GM18519 (cell line): ENCODE measurements at regions not wholly inside any gene's neighbourhood (a gene's known extent, or its start where the extent isn't known, plus 50 kb on each side); places are given as distances from the start of the nearest gene placed in this dataset.
"Not testable (repeated sequence)": the region's sequence is repeated elsewhere in the genome, so short reads cannot be mapped to it uniquely, and the experiment has no call there.

Source experiments
- ATAC-seq: cut with Tn5 transposase; IDR thresholded peaks from one replicate; pipeline ENCODE4 v1.9.1; 2021; ENCODE audit warnings: mild to moderate bottlenecking, moderate library complexity; ENCODE audit not compliant: unreplicated experiment, low FRiP score

DNA sequence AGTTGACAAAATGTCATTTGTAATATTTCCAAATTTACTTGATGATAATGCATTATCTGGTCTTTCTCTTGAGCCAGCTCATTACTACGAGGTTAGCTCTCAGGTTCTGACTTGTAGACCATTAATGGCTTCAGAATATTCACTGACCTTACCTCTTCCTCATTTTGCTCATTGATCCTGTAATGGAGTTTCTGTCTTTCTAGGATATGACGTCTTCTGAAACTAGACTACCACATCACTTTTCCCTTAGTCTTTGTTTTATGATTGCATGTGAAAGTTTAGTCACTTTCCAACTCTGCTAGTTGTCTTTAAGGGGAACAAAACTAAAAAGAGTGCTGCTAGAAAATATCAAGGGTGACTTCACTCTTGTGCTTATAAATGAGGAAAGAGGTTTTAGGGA lies 697.6 kb downstream of the JRKL start:
- no peak for ATAC-seq

DNA sequence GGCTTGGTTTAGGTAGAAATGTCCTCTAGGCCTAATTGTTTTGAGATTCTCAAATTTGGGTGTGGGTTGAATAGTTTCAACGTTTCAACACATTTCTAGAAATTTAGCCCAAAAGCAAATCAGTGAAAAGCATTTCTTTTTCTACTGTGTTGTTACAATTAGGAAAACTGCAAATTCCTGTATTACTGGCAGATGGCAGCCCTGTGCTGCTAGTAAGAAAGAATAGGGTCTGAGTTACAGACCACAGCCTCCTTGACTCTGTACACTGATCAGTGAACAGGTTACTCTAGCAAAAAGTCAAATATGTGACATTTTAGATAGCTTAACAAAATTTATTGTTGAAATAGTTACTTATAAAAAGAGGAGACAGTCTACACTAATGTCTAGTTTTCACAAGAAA lies 703.0 kb downstream of the JRKL start:
- no peak for ATAC-seq

DNA sequence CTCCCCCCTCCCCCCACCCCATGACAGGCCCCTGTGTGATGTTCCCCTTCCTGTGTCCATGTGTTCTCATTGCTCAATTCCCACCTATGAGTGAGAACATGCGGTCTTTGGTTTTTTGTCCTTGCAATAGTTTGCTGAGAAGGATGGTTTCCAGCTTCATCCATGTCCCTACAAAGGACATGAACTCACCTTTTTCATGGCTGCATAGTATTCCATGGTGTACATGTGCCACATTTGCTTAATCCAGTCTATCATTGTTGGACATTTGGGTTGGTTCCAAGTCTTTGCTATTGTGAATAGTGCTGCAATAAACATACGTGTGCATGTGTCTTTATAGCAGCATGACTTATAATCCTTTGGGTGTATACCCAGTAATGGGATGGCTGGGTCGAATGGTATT lies 712.4 kb downstream of the JRKL start:
- ATAC-seq: not testable (repeated sequence)

DNA sequence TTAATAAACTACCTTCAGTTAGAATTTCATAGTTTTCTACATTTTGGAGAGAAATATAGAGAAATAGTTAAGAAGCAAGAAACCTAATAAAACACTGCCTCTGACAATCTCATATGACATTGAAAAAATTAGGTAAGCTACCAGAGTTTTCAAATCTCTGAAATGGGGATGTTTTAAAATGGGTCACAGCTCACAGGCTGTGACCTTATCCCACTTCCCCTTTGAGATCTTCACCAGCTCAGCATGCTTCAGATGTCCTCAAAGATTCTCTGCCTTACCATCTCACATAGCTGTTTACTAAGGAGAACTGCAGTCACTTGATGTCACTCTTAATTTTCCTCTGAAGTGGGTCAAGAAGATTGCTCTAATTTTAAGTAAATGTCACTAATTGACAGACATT lies 717.8 kb downstream of the JRKL start:
- no peak for ATAC-seq

DNA sequence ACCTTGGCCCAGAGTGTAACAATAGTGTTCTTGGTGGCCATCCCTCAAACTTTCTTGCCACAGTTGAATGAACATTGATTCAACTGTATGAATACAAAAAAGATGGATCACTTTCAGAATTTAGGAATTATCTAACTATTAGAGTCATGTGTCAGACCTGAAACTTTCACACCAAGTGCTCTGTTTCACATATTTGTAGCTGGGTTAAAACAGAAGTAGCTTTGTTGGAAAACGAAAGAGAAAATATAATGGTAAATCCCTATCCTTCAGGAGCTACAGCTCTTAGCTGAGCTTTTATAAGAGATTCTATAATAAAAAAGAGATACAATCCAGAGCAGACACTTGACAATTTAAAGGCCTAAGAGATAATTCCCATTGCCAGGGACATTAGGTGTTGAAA lies 719.3 kb downstream of the JRKL start:
- no peak for ATAC-seq

DNA sequence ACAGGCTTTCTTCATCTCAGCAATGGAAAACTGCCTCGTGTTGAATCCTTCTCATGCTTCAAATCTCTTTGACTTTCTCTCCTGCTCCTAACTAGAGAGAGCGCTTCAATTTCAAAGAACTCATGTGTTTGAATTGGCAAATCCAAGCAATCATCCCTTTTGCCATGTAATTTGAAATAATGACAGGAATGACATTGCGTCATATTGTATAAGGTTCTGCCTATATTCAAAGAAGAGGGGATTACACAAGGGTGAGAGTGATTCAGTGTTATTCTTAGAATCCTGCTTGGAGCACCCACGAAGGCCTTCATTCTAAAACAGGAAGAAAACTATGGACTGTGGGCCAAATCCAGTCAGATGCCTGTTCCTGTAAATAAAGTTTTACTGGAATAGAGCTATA lies 720.6 kb downstream of the JRKL start:
- no peak for ATAC-seq

DNA sequence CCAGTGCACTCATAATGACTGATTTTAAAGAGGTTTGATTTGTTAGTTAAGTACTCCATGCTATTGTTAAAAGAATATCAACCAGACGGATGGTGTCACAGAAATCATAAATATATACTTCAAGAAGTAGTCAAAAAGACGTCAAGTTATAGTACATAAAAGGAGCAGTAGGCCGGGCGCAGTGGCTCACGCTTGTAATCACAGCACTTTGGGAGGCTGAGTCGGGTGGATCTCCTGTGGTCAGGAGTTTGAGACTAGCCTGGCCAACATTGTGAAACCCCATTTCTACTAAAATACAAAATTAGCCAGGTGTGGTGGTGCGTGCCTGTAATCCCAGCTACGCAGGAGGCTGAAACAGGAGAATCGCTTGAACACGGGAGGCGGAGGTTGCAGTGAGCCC lies 721.7 kb downstream of the JRKL start:
- no peak for ATAC-seq

DNA sequence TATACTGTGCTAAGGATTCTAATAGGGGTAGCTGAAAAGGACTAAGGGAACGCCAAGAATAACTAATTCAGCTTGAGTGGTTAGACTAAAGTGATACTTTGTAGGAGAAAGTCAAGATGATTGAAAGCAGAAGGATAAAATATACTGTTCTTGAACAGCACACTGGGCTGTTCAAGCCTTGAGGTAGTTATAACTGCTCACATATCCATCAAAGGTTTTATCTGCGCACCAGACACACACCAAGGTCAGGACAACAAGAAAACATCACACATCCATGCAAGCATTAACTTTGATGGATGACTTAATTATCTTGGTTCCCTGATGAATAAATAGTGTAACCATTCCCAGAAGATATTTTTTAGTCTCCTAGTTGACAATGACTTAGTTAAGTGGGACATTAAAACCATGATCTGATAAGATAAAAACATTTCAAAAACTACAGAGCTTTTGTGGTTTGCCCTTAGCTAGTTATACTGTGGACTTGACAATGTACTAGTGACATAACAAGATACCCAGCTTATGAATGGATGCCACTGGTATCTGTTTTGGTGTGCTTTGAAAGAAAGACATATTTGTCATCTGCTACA lies 728.9 kb downstream of the JRKL start:
- no peak for ATAC-seq

DNA sequence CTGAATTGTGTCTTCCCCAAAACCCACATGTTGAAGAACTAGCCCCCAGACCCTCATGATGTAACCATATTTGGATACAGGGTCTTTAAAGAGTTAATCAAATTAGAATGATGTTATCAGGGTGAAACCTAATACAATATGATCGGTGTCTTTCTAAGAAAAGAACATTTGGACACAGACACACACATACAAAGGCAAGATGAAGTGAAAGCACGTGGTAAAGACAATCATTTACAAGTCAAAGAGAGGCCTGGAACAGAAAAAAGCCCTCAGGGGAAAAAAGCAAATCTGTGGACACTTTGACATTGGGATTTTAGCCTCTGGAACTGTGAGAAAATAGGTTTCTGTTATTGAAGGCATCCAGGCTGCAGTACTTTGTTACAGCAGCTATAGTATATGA lies 733.4 kb downstream of the JRKL start:
- no peak for ATAC-seq

DNA sequence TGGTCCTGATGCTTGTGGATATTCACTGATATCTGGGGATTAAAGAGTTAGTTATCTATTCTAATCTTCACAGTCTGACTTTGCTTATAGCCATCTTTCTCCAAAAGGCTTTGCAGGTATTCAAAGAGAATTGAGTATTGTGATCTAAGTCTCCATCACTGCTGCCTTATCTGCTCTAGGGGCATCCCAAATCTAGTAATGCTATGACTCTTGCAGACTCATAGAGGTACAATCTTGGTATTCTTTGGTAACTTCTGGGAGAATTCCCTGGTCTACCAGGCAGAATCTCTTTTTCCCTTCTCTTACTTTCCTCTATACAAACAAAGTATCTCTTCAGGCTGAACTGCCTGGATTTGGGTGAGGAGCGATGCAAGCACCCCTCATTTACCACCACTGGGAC lies 746.3 kb downstream of the JRKL start:
- no peak for ATAC-seq

DNA sequence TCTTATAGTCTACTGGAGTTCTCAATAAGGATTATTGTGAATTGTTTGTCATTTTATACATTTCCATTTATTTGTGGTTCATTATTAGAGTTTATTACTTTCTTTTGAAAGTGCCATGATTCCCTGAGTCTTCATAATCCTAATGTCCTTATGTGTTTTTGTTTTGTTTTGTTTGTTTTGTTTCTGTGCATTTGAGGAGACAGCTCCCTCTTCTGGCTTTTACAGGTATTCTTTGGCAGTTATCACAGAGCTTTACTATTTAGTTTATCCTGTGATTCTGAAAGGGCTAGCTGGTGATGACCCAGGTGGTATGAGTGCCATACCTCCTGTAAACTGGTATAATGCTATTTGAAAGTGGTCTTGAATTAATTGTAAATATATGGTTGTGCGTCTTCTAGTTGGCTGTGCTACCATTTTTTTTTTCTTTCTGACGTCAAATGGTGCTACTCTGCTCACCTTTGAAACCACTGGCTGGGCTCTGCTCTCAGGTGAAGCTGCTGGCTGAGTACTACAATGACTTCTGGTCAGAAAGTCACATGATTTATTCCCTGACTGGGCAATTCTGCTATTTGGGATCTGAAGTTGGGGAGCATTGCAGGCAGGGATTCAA lies 751.2 kb downstream of the JRKL start:
- no peak for ATAC-seq

DNA sequence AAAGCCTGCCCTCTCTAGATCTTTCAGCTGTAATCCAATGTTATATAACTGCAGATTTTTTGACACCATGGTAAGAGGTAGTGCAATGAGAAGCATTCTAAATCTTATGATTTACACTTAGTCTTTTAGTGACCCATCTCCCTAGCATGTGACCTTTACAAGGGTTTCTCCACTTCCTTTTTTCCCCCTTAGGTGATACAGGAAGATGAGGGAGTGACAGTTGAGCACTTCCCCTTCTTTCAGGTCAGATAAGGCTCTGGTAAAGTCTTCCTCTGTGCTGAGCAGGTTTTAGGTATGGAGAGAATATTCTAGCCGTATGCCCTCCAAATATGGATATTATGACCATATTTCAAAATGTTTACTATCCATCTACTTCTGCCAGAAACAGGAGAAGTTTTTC lies 753.6 kb downstream of the JRKL start:
- ATAC-seq: no peak

DNA sequence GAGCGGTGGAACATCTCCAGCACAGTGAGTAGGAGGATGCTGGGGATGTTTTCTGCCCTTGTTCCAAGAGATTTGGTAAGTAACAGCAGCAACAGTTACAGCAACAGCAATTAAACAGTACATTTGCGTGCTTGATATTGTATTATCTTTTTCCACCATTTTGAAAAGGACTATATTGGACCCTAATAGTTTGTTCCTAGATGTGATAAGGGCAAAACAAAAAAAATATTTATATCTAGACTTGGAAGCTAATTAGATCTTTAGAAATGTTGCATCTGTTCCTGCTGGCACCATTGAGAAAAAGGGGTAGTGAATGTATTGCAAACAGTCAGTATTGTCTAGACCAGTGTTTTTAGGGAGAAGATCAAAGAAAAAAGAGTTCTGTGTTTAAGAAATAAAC lies 759.9 kb downstream of the JRKL start:
- ATAC-seq: no peak

DNA sequence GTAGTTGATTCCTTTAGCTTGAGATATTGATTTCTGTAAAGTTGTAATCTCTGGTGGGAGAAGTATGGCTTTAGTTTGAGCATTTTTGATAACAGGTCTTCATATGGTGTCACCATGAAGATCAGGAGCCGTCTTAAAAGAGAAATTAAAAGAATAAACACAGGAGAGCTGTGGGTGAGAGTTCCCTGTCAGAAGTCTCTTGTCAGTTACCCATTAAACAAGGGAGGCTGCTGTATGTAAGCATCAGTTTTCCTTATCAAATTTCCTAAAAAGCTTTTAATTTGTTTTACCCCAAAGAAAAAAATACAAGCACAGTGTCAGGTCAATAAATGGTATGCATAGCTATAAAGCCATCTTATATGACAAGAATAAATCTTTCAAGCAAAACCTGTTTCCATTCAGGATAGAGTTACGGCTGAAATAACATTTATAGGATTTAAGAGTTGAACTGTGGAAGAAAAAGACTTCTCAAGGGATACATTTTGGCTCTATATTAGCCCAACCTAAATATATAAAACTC lies 767.5 kb downstream of the JRKL start:
- no peak for ATAC-seq

DNA sequence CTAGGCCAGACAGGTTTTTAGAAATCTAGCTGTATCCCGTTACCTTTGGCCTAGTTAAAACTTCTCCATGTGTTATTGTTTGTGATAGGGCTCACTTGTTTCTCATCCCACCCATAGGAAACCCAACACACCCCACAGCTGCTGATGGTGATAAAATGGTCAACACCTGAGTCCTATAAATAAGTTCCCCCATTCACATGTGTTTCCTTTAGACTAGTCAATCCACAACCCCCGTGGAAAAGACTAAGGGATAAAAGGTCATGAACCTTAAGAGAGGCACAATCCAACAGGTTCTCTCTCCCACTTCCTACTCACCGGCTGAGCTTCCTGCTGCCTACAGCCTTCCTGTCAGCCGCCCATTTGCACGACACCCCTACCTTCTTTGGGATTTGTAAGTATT lies 768.4 kb downstream of the JRKL start:
- no peak for ATAC-seq

DNA sequence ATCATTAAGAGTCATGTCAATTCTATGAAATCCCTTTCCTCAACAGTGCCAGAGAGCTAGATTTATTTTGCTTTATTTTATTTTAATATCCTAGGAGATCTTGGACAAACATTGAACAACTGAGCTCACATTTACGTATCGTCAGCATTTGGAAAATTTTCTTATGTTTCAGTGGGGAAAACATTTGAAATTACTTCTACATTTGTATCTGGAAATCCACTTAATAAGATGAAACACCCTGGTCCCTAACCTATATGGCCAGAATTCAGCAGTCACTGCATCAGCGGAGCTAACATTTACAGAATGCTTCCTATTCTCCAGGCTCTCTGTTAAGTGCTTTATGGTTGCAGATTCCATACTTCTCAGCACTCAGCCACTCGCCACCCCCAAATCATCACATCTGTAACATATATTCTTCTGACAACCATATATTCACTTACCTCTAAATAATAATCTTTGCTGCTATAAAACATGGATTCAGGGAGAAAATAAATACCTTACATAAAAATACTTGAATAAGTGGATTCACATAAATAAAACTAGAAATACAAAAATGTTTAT lies 773.9 kb downstream of the JRKL start:
- ATAC-seq: no peak

DNA sequence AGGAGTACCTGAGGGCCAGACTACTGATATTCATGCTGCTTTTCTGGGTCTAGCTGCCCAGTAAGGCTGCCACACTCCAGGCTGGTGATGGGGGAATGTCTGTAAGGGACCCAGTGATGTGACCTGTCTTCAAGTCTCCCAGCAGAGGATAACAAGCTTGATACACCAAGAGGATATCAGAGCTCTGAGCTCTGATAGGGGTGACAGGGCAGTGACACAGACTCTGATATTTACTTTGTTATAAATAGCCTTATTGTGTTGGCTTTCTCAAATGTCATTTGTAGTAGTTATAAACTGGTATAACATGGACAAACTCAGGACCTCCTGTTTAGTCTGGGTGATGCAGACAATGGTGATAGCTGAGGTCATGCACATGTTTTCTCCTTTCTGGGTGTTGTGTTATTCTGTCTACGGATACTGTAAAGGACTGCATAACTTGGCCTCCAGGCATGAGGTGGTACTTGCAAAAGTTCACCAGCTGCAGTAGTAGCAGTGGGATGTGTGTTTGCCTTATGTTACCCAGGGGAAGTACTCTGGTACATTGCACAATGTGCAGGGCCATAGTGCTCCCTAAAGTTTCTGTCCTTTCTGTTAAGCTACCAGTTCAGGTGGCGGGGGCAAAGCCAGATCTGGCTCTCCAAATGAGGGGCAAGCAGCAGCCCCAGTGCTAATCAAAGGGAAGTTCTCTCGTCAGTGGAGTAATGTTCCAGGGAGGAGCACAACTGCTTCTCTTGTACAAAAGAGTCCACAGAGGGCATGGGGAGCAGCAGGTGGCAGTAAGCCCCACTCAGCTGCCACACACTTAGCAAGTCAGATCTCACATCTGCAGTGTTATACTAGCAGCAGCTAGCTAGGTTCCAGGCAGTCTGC lies 812.2 kb downstream of the JRKL start:
- ATAC-seq: no peak

DNA sequence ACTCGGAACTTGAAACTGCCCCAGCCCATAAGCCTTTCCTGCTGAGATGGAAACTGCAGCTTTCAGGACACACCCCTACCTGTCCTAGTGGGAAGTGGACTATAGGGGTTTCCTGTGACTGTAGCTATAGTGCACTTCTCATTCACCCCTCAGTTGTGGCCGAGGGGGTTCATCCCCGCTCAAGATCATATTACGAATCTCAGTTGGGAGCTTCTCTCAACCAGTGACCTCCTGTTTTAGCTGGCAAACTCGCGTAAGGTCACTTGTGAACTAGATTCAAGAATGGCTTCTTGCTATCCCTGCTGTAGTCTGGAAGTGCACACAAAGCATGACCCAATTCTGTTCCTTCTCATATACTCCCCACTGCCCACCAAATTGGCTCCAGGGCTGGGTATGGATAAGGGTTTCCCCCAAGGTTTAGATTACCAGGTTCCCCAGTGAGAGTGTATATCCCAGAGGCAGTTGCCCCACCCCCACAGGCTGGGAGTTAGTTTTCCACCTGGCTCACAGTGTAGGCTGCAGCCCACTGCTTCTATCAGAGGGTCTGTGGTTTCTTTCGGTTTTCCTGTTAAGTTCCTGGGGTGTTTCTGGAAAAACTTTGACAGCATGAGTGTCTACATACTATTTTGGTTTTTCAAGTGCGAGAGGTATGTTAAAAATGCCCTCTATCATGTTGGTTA lies 812.9 kb downstream of the JRKL start:
- no peak for ATAC-seq

DNA sequence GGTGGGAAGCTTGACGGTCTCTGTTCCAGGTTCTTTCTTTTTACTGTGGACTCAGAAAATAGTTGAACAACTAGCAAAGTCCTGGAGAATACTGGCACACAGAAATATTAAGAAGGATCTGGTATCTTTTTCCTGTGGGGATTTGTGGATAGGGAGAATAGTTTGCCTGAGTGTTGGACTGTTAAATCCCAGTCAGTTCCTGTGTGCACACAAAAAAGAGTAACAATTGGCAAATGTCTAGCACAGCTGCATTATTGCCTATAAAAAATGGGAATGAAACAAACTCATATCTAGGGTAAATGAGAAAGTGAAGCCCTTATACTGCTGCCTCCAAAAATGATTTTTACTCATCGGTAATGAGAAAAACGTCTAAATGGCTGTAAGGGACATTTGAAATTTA lies 828.2 kb downstream of the JRKL start:
- ATAC-seq: no peak

DNA sequence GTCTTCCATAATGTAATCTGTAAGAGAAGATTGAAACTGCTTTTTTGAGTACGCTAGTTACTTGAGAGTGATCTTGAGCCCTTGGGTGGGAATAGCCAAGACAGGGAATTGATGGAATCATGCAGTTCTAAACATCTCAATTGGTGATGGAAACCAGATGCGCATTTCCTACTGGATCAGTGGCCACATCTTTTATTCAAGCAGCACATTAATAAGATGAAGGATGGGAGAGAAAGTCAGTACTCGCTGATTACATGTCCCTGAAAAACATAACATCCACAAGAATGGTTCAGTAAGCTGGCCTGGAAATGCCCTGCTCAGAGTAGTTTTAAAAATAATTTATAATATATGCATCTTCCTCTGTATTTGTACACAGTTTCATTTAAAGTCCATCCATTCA lies 833.8 kb downstream of the JRKL start:
- ATAC-seq: no peak

DNA sequence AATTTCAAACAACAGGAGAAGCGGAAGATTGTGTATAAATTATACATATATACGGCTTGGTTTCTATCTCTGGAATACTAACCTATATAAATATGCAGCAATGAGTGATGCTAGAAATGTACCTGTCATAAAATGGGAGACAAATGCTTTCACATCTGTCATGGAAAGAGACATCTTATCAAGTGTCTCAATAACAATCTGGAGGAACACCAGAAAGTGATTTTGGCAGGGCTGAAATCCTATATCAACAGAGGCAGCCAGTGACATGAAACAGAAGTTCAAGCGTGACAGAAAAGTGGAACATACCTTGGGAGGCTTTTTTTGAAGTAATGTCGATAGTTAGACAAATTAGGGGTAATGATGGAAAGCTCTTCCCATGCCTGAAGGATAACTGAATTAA lies 834.6 kb downstream of the JRKL start:
- no peak for ATAC-seq
